ENCODE measurements at regions not wholly inside any gene's neighbourhood (a gene's known extent, or its start where the extent isn't known, plus 50 kb on each side); places are given as distances from the start of the nearest gene placed in this dataset.

GRCh38 chr5:99138911-99139310, 210.1 kb upstream of the CHD1 start:
- no peaks in the 10 kb centered on the region for H4K20me1 ChIP-seq (ENCODE audit: insufficient read depth)
- no TSS peak for BruUV-seq (replicated peaks)
- ChIA-PET RAD21 (ENCODE audit: low non-redundant PET in 1 of 2, low total read pairs in 2 of 2, uncharacterized antibody in 2 of 2, unreplicated experiment in 2 of 2) (no interaction called here), POLR2A (no interaction called here), CTCF (no interaction called here)
- H3K27me3 ChIP-seq (ENCODE audit: insufficient read depth, low read length): no peaks in the 10 kb centered on the region
- no peak overlapping the region for H2AFZ ChIP-seq (ENCODE audit: low read depth, low read length, poor library complexity, severe bottlenecking)
- DNase-seq (ENCODE audit: low read depth, low spot score) (no peak), ATAC-seq (no peak)
- no peak for TF ChIP-seq RAD21 (IDR thresholded peaks at IDR 0.05; ENCODE audit: low read depth)
- TF ChIP-seq JUND (IDR thresholded peaks at IDR 0.05): no peak
- no peak for TF ChIP-seq EGR1 (IDR thresholded peaks at IDR 0.05; ENCODE audit: low read depth)
- no peak for TF ChIP-seq ELF1 (IDR thresholded peaks at IDR 0.05; ENCODE audit: borderline replicate concordance, low read depth)
- TF ChIP-seq TCF7L2 (IDR thresholded peaks at IDR 0.05; ENCODE audit: borderline replicate concordance, extremely low read depth, insufficient read depth, insufficient read length): no peak
- no peak for TF ChIP-seq CEBPB (IDR thresholded peaks at IDR 0.05; ENCODE audit: low read depth)
- TF ChIP-seq CTCF (IDR thresholded peaks at IDR 0.05 in 2 of 3, conservative IDR thresholded peaks at IDR 0.05 in 1 of 3; ENCODE audit: borderline replicate concordance in 1 of 3, insufficient read depth in 1 of 3, low read depth in 2 of 3, low read length in 2 of 3): no peak
- TF ChIP-seq POLR2AphosphoS5 (IDR thresholded peaks at IDR 0.05; ENCODE audit: low read depth, low read length): no peak
- TF ChIP-seq YY1 (IDR thresholded peaks at IDR 0.05; ENCODE audit: extremely low read depth, insufficient replicate concordance, low read depth, low read length): no peak
- TF ChIP-seq ZBTB33 (IDR thresholded peaks at IDR 0.05; ENCODE audit: extremely low read depth, insufficient replicate concordance, low read length): no peak
- no peak for TF ChIP-seq SIN3A (IDR thresholded peaks at IDR 0.05; ENCODE audit: low read depth)
- TF ChIP-seq ZFX (IDR thresholded peaks at IDR 0.05): no peak
- no peak for TF ChIP-seq FOSL1 (IDR thresholded peaks at IDR 0.05; ENCODE audit: low read depth)
- TF ChIP-seq CBX3 (IDR thresholded peaks at IDR 0.05; ENCODE audit: low read depth): no peak
- no peak for TF ChIP-seq REST (IDR thresholded peaks at IDR 0.05; ENCODE audit: low read depth)
- TF ChIP-seq POLR2A (IDR thresholded peaks at IDR 0.05; ENCODE audit: borderline replicate concordance, extremely low read depth, insufficient read depth, insufficient read length): no peak
- TF ChIP-seq EZH2 (IDR thresholded peaks at IDR 0.05): no peak
- no peak for TF ChIP-seq SP1 (IDR thresholded peaks at IDR 0.05; ENCODE audit: low read depth)
- TF ChIP-seq ZNF274 (IDR thresholded peaks at IDR 0.05; ENCODE audit: low read depth, low read length): no peak
- H3K9me2 ChIP-seq (ENCODE audit: insufficient read depth): no peaks in the 10 kb centered on the region
- no peak overlapping the region for H3K9ac ChIP-seq (ENCODE audit: low read length)
- no peaks in the 10 kb centered on the region for H3K79me2 ChIP-seq (ENCODE audit: insufficient read depth, low read length)
- H3K9me3 ChIP-seq (ENCODE audit: control insufficient read depth in 1 of 2, insufficient read depth in 1 of 2, low read depth in 1 of 2, low read length in 2 of 2): no peaks in the 10 kb centered on the region
- H3K4me1 ChIP-seq (ENCODE audit: control insufficient read depth in 1 of 2, insufficient read depth in 2 of 2, low read length in 2 of 2): no peaks in the 10 kb centered on the region
- H3K4me3 ChIP-seq (replicated peaks in 1 of 2; ENCODE audit: low read depth in 1 of 2, low read length in 2 of 2): no peak overlapping the region
- no peaks in the 10 kb centered on the region for H3K36me3 ChIP-seq (ENCODE audit: control insufficient read depth in 1 of 2, insufficient read depth in 2 of 2, low read length in 2 of 2)
- no peak overlapping the region for H3K27ac ChIP-seq (ENCODE audit: low read depth, low read length)
- intact Hi-C loops (cut with micrococcal nuclease): no loop called here
- no peak overlapping the region for H3K4me2 ChIP-seq (ENCODE audit: low read length)
